Embryonic facial prominence (tissue), 1 donor: ENCODE measurements at regions not wholly inside any gene's neighbourhood (a gene's known extent, or its start where the extent isn't known, plus 50 kb on each side); places are given as distances from the start of the nearest gene placed in this dataset.

Source experiments
- DNase-seq: peaks from one replicate; pipeline ENCODE4 v3.0.0-alpha.2; 2016; ENCODE audit errors: extremely low spot score

- no peak for DNase-seq
Measured at GRCh38 chr19:28239270-28239669, 973.7 kb downstream of the UQCRFS1 start.

GRCh38 chr19:28238270-28238820, 974.6 kb downstream of the UQCRFS1 start:
- no peak for DNase-seq

GRCh38 chr19:28235606-28236125, 977.3 kb downstream of the UQCRFS1 start:
- DNase-seq, result no peak

- DNase-seq, result no peak
Measured at GRCh38 chr19:28234637-28235036, 978.3 kb downstream of the UQCRFS1 start.

- DNase-seq, result no peak
Measured at GRCh38 chr19:28228854-28229253, 984.1 kb downstream of the UQCRFS1 start.

GRCh38 chr19:28224441-28224840, 988.5 kb downstream of the UQCRFS1 start:
- no peak for DNase-seq

- no peak for DNase-seq
Measured at GRCh38 chr19:28221736-28222135, 991.2 kb downstream of the UQCRFS1 start.

GRCh38 chr19:28218728-28219127, 994.2 kb downstream of the UQCRFS1 start:
- no peak for DNase-seq

GRCh38 chr19:28217022-28217421, 995.9 kb downstream of the UQCRFS1 start:
- no peak for DNase-seq

- no peak for DNase-seq
Measured at GRCh38 chr19:28213470-28214082, 999.4 kb downstream of the UQCRFS1 start.

GRCh38 chr19:28210886-28211285, 1002.1 kb downstream of the UQCRFS1 start:
- DNase-seq, result no peak

- DNase-seq, result no peak
Measured at GRCh38 chr19:28208745-28209144, 1004.2 kb downstream of the UQCRFS1 start.

- DNase-seq, result no peak
Measured at GRCh38 chr19:28207244-28207643, 1005.7 kb downstream of the UQCRFS1 start.

GRCh38 chr19:28201462-28201943, 1011.4 kb downstream of the UQCRFS1 start:
- no peak for DNase-seq

GRCh38 chr19:28199323-28199722, 1013.6 kb downstream of the UQCRFS1 start:
- DNase-seq, result no peak

GRCh38 chr19:28196961-28197360, 1016.0 kb downstream of the UQCRFS1 start:
- no peak for DNase-seq

GRCh38 chr19:28196101-28196500, 1016.9 kb downstream of the UQCRFS1 start:
- no peak for DNase-seq

- DNase-seq, result no peak
Measured at GRCh38 chr19:28185646-28186045, 1027.3 kb downstream of the UQCRFS1 start.

- no peak for DNase-seq
Measured at GRCh38 chr19:28184997-28185396, 1028.0 kb downstream of the UQCRFS1 start.

GRCh38 chr19:28176193-28176592, 1036.8 kb downstream of the UQCRFS1 start:
- DNase-seq, result no peak

GRCh38 chr19:28171983-28172382, 1041.0 kb downstream of the UQCRFS1 start:
- DNase-seq, result no peak

GRCh38 chr19:28170066-28170465, 1042.9 kb downstream of the UQCRFS1 start:
- no peak for DNase-seq

GRCh38 chr19:28169168-28169887, 1043.6 kb downstream of the UQCRFS1 start:
- DNase-seq, result peak; percentile 6
